CD1c-positive myeloid dendritic cell (primary cell): ENCODE measurements at regions not wholly inside any gene's neighbourhood (a gene's known extent, or its start where the extent isn't known, plus 50 kb on each side); places are given as distances from the start of the nearest gene placed in this dataset.

Experiments
- DNase-seq: peaks from one replicate; pipeline ENCODE4 v3.0.0-alpha.2; 2016; ENCODE audit errors: extremely low spot score

GRCh38 chrX:22664826-22665225, 334.9 kb upstream of the DDX53 start:
- DNase-seq: no peak

GRCh38 chrX:22665818-22666217, 333.9 kb upstream of the DDX53 start:
- no peak for DNase-seq

GRCh38 chrX:22666441-22666840, 333.3 kb upstream of the DDX53 start:
- DNase-seq: no peak

GRCh38 chrX:22674932-22675331, 324.8 kb upstream of the DDX53 start:
- DNase-seq: no peak

- DNase-seq: no peak
Observed at GRCh38 chrX:22686138-22686541, 313.6 kb upstream of the DDX53 start.

GRCh38 chrX:22689290-22689689, 310.5 kb upstream of the DDX53 start:
- no peak for DNase-seq

GRCh38 chrX:22690116-22690515, 309.6 kb upstream of the DDX53 start:
- DNase-seq: no peak

GRCh38 chrX:22691966-22692565, 307.7 kb upstream of the DDX53 start:
- no peak for DNase-seq

GRCh38 chrX:22698151-22698550, 301.6 kb upstream of the DDX53 start:
- no peak for DNase-seq

GRCh38 chrX:22699581-22700091, 300.1 kb upstream of the DDX53 start:
- DNase-seq: no peak

- DNase-seq: no peak
Observed at GRCh38 chrX:22712942-22713341, 286.8 kb upstream of the DDX53 start.

- DNase-seq: no peak
Observed at GRCh38 chrX:22730542-22730941, 269.2 kb upstream of the DDX53 start.

GRCh38 chrX:22737541-22737940, 262.2 kb upstream of the DDX53 start:
- no peak for DNase-seq

GRCh38 chrX:22739276-22739675, 260.5 kb upstream of the DDX53 start:
- DNase-seq: no peak

GRCh38 chrX:22740836-22741235, 258.9 kb upstream of the DDX53 start:
- DNase-seq: no peak

- DNase-seq: no peak
Observed at GRCh38 chrX:22742174-22742573, 257.6 kb upstream of the DDX53 start.

GRCh38 chrX:22746081-22746480, 253.7 kb upstream of the DDX53 start:
- DNase-seq: no peak

GRCh38 chrX:22748093-22748999, 251.4 kb upstream of the DDX53 start:
- peak; percentile 26 for DNase-seq

GRCh38 chrX:22758807-22759481, 240.8 kb upstream of the DDX53 start:
- no peak for DNase-seq

- no peak for DNase-seq
Observed at GRCh38 chrX:22760513-22761057, 239.2 kb upstream of the DDX53 start.

- DNase-seq: no peak
Observed at GRCh38 chrX:22788221-22788620, 211.5 kb upstream of the DDX53 start.

GRCh38 chrX:22795671-22796070, 204.1 kb upstream of the DDX53 start:
- no peak for DNase-seq
